ENCODE measurements at regions not wholly inside any gene's neighbourhood (a gene's known extent, or its start where the extent isn't known, plus 50 kb on each side); places are given as distances from the start of the nearest gene placed in this dataset.

- Histone ChIP-seq H3K56ac (ENCODE audit: extremely low read depth, insufficient read depth, low read length) (no peak overlapping the region), H3K4me3 (ENCODE audit: insufficient read depth, low read depth, low read length) (no peak overlapping the region), H3K9me3 (ENCODE audit: control insufficient read depth, insufficient read depth, low read length) (no peaks in the 10 kb centered on the region), H2BK15ac (ENCODE audit: low read depth, low read length) (no peak overlapping the region), H2BK5ac (ENCODE audit: low read depth, low read length, poor library complexity, severe bottlenecking) (no peak overlapping the region), H4K20me1 (ENCODE audit: insufficient read depth, low read length) (no peaks in the 10 kb centered on the region), H3K9me1 (ENCODE audit: insufficient read depth, low read length) (no peaks in the 10 kb centered on the region), H2AK9ac (replicated peaks; ENCODE audit: low read depth, low read length, poor library complexity) (no peak overlapping the region), H4K5ac (ENCODE audit: low read depth, low read length) (no peak overlapping the region), H3K9ac (ENCODE audit: low read depth, low read length) (no peak overlapping the region), H3K4ac (ENCODE audit: low read depth, low read length) (no peak overlapping the region), H3K4me1 (ENCODE audit: control insufficient read depth, insufficient read depth, low read length) (0 out of 2 replicates have a peak, but pooled peaks cover 2% of the 10 kb centered on the region), H3K79me1 (ENCODE audit: low read depth in 1 of 2, low read length in 2 of 2) (no peaks in the 10 kb centered on the region), H3K18ac (ENCODE audit: low read depth, low read length) (no peak overlapping the region), H3K23ac (ENCODE audit: low read depth, low read length) (no peak overlapping the region), H3K36me3 (ENCODE audit: control insufficient read depth, insufficient read depth, low read length) (no peaks in the 10 kb centered on the region), H3K27me3 (ENCODE audit: control insufficient read depth, insufficient read depth, low read length) (no peaks in the 10 kb centered on the region; the same call in 1 of the 2 replicates), H2BK20ac (ENCODE audit: low read depth, low read length) (no peak overlapping the region), H4K8ac (ENCODE audit: low read depth in 2 of 2, low read length in 2 of 2) (no peak overlapping the region), H3K27ac (ENCODE audit: insufficient read depth, low read length) (no peak overlapping the region), H3K14ac (replicated peaks; ENCODE audit: low read depth, low read length) (no peak overlapping the region), H2BK120ac (ENCODE audit: low read depth, low read length) (no peak overlapping the region), H2AK5ac (ENCODE audit: low read depth, low read length) (no peak overlapping the region), H2AFZ (replicated peaks; ENCODE audit: low read length, poor library complexity) (no peak overlapping the region), H4K91ac (ENCODE audit: insufficient read depth, low read depth, low read length) (no peak overlapping the region), H3K4me2 (ENCODE audit: low read depth, low read length) (no peak overlapping the region)
- dilution Hi-C loops (cut with HindIII; ENCODE audit: low sequenced_read_pairs, unreplicated experiment), result no loop called here
- in situ Hi-C loops (cut with MboI; ENCODE audit: low sequenced_read_pairs), result loop anchor here (10.0 to 25.0 kb wide), 2 partner anchors 125 to 563 kb away; no protein-coding TSS in a partner anchor
- ChIA-PET POLR2A (ENCODE audit: unreplicated experiment) (no interaction called here), CTCF (interaction anchor here (0.7 to 0.8 kb wide), 2 partner anchors 18 to 119 kb away, joined by 3 read pairs; no protein-coding TSS in a partner anchor)
- BruUV-seq (replicated peaks), result no TSS peak
- intact Hi-C loops (cut with micrococcal nuclease), result loop anchor here (2.0 kb wide), 1 partner anchor 127 kb away; no protein-coding TSS in a partner anchor
- TF ChIP-seq MAFK (IDR thresholded peaks at IDR 0.05; ENCODE audit: low read depth, low read length) (no peak), MXI1 (IDR thresholded peaks at IDR 0.05; ENCODE audit: borderline replicate concordance, low read depth, low read length) (no peak), BHLHE40 (IDR thresholded peaks at IDR 0.05; ENCODE audit: low read depth, low read length) (no peak), USF2 (IDR thresholded peaks at IDR 0.05; ENCODE audit: low read depth, low read length) (no peak), FOS (IDR thresholded peaks at IDR 0.05; ENCODE audit: low read depth, low read length) (no peak), RFX5 (IDR thresholded peaks at IDR 0.05; ENCODE audit: low read depth, low read length) (no peak), ELK1 (IDR thresholded peaks at IDR 0.05; ENCODE audit: borderline replicate concordance, low read depth, low read length) (no peak), MAZ (IDR thresholded peaks at IDR 0.05; ENCODE audit: borderline replicate concordance, low read depth, low read length) (no peak), SMC3 (IDR thresholded peaks at IDR 0.05; ENCODE audit: low read depth, low read length) (no peak), CTCF (conservative IDR thresholded peaks at IDR 0.05; ENCODE audit: low read depth, low read length) (no peak)
- DNase-seq, result no peak
- ATAC-seq (ENCODE audit: low read depth), result no peak
Measured at GRCh38 chr7:82599895-82600294, 156.3 kb upstream of the CACNA2D1 start.
